Tibial nerve (tissue), 4 donors: ENCODE measurements at regions not wholly inside any gene's neighbourhood (a gene's known extent, or its start where the extent isn't known, plus 50 kb on each side); places are given as distances from the start of the nearest gene placed in this dataset.

ENCODE experiments used
- DNase-seq, 2 donors: peaks; one replicate each; pipeline ENCODE4 v3.0.0-alpha.2; 2019; ENCODE audit warnings: low spot score in 2 of 2
- H3K27ac ChIP-seq, 4 donors: fragments of 200-600 bp; sonication (generic) in 3 of 4; one replicate each; pipeline ENCODE4 v1.5.1; 2017 to 2019; ENCODE audit warnings: mild to moderate bottlenecking in 1 of 4
- H3K27me3 ChIP-seq, 2 donors: fragments of 200-600 bp; sonication (generic) in 1 of 2; one replicate each; pipeline versions ENCODE4 v1.5.1 to v1.6.0; 2017 to 2019
- H3K36me3 ChIP-seq, 3 donors: fragments of 200-600 bp; sonication (generic); one replicate each; pipeline ENCODE4 v1.5.1; 2018 to 2019
- H3K4me1 ChIP-seq, 4 donors: fragments of 200-600 bp; sonication (generic) in 3 of 4; one replicate each; pipeline ENCODE4 v1.5.1; 2017 to 2019
- H3K4me3 ChIP-seq, 4 donors: fragments of 200-600 bp; sonication (generic) in 3 of 4; one replicate each; pipeline ENCODE4 v1.5.1; 2017 to 2019; ENCODE audit warnings: mild to moderate bottlenecking in 1 of 4, moderate library complexity in 1 of 4
- H3K9me3 ChIP-seq, 4 donors: fragments of 200-600 bp; sonication (generic) in 3 of 4; one replicate each; pipeline ENCODE4 v1.5.1; 2017 to 2019
- CTCF ChIP-seq, 5 experiments: fragments of 200-600 bp in 3 of 5; fragments of 450-650 bp in 2 of 5; sonication (generic) in 3 of 5; IDR thresholded peaks; one replicate each; pipeline ENCODE4 v1.5.1; 2016 to 2019; ENCODE audit warnings: antibody characterized with exemption in 5 of 5, mild to moderate bottlenecking in 3 of 5, moderate library complexity in 2 of 5
- EP300 ChIP-seq, 2 donors: sonication (generic); formaldehyde crosslinking; IDR thresholded peaks; one replicate each; pipeline ENCODE4 v1.6.1; 2017; ENCODE audit warnings: antibody characterized with exemption in 2 of 2, mild to moderate bottlenecking in 1 of 2
- POLR2A ChIP-seq, 2 donors: fragments of 450-650 bp; IDR thresholded peaks; one replicate each; pipeline ENCODE4 v1.6.1; 2017; ENCODE audit warnings: antibody characterized with exemption in 2 of 2, mild to moderate bottlenecking in 2 of 2, moderate library complexity in 2 of 2
- WGBS, 2 donors: methylation state at CpG; one replicate each; pipeline ENCODE4 v1.1.5; 2018; 5-methylcytosine and 5-hydroxymethylcytosine counted together

- no peak for DNase-seq
- no peak overlapping the region for H3K27ac ChIP-seq
- H3K4me3 ChIP-seq, result no peak overlapping the region
- 78 to 83% methylated on average over 3 of the region's 3 CpGs for WGBS, 2 donors
- no peaks in the 10 kb centered on the region for H3K4me1 ChIP-seq
- H3K36me3 ChIP-seq, result no peaks in the 10 kb centered on the region
- TF ChIP-seq EP300 (IDR thresholded peaks at IDR 0.05) (no peak), POLR2A (IDR thresholded peaks at IDR 0.05) (no peak), CTCF (IDR thresholded peaks at IDR 0.05) (no peak)
- peaks cover 0 to 13% (median 0%) of the 10 kb centered on the region in 4 donors for H3K9me3 ChIP-seq
- no peaks in the 10 kb centered on the region for H3K27me3 ChIP-seq
Measured at GRCh38 chr9:107198718-107199117, 84.4 kb upstream of the RAD23B start.

GRCh38 chr9:107208121-107208520, 75.0 kb upstream of the RAD23B start:
- DNase-seq, result no peak

GRCh38 chr9:107210775-107211174, 72.3 kb upstream of the RAD23B start:
- no peak for DNase-seq
- TF ChIP-seq POLR2A (IDR thresholded peaks at IDR 0.05) (no peak), EP300 (IDR thresholded peaks at IDR 0.05) (no peak), CTCF (IDR thresholded peaks at IDR 0.05) (no peak)
- peaks cover 0 to 3% (median 0%) of the 10 kb centered on the region in 4 donors for H3K4me1 ChIP-seq
- no peaks in the 10 kb centered on the region for H3K36me3 ChIP-seq
- 89 to 97% methylated on average over 6 of the region's 6 CpGs for WGBS, 2 donors
- no peak overlapping the region for H3K4me3 ChIP-seq
- no peak overlapping the region for H3K27ac ChIP-seq
- H3K9me3 ChIP-seq, result no peaks in the 10 kb centered on the region
- no peaks in the 10 kb centered on the region for H3K27me3 ChIP-seq

More at GRCh38 chr9:107208121-107208520, 75.0 kb upstream of the RAD23B start:
- no peak overlapping the region for H3K4me3 ChIP-seq
- WGBS, 2 donors, result 48 to 60% methylated on average over 3 of the region's 3 CpGs
- peaks cover 0 to under 1% (median 0%) of the 10 kb centered on the region in 4 donors for H3K4me1 ChIP-seq
- no peak overlapping the region for H3K27ac ChIP-seq
- peaks cover 0 to 5% (median 0%) of the 10 kb centered on the region in 4 donors for H3K9me3 ChIP-seq
- H3K27me3 ChIP-seq, result no peaks in the 10 kb centered on the region
- no peak for TF ChIP-seq CTCF (IDR thresholded peaks at IDR 0.05)
- no peak for TF ChIP-seq POLR2A (IDR thresholded peaks at IDR 0.05)
- TF ChIP-seq EP300 (IDR thresholded peaks at IDR 0.05), result no peak
- no peaks in the 10 kb centered on the region for H3K36me3 ChIP-seq

DNA sequence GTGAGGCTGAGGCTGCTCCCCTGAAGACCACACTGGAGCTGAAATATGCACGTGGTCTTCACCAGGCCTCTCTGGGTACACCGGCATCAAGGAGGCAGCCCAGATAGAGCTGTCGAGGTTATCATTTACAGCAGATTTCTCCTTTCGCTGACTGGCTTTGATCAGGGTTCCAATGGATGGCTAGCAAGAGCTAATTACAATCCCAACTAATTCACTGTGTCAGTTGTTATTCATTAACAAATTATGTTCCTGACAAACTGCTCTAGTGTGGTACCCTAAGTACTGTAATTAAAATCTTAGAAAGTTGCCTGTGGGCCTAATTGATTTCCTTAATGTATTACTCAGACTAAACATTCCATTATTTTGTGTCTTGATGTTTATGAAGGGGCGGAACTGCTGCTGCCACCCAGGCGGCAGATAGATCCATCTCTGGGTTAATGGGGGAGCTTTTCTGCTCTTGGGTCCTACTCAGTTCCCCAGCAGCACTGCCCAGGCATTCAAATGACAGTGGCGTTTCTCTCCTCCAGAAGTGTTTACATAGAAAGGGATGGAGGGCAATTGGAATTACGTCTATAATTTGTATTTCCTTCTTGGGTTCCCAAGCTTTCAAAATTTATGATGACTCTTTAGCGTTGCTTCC, 71.7 kb upstream of the RAD23B start:
- Histone ChIP-seq H3K27me3 (no peaks in the 10 kb centered on the region), H3K36me3 (no peaks in the 10 kb centered on the region), H3K27ac (no peak overlapping the region), H3K4me3 (no peak overlapping the region), H3K4me1 (peaks cover 0 to 3% (median 0%) of the 10 kb centered on the region in 4 donors), H3K9me3 (no peaks in the 10 kb centered on the region)
- DNase-seq, result no peak
- TF ChIP-seq CTCF (IDR thresholded peaks at IDR 0.05), result no peak
- TF ChIP-seq POLR2A (IDR thresholded peaks at IDR 0.05), result no peak
- 59 to 71% methylated on average over 9 of the region's 9 CpGs for WGBS, 2 donors

DNA sequence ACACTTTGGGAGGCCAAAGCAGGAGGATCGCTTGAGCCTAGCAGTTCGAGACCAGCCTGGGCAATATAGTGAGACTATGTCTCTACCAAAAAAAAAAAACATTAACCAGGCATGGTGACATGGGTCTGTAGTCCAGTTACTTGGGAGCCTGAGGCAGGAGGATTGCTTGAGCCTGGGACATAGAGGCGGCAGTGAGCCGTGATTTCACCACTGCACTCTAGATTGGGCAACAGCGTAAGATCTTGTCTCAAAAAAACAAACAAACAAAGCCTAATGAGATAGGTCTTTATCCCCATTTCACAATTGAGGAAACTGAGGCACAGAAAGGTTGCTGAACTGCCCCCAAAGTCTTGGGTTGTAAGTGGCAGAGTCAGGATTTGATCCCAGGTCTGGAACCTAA, 70.5 kb upstream of the RAD23B start:
- no peak for TF ChIP-seq CTCF (IDR thresholded peaks at IDR 0.05)
- no peak for TF ChIP-seq EP300 (IDR thresholded peaks at IDR 0.05)
- no peak for TF ChIP-seq POLR2A (IDR thresholded peaks at IDR 0.05)
- WGBS, 2 donors, result 96 to 97% methylated on average over 5 of the region's 5 CpGs

More for the DNA sequence above, 70.5 kb upstream of the RAD23B start:
- no peaks in the 10 kb centered on the region for H3K9me3 ChIP-seq
- no peak overlapping the region for H3K27ac ChIP-seq
- DNase-seq, result no peak
- no peaks in the 10 kb centered on the region for H3K36me3 ChIP-seq
- H3K4me1 ChIP-seq, result peaks cover 0 to 3% (median 0%) of the 10 kb centered on the region in 4 donors
- no peak overlapping the region for H3K4me3 ChIP-seq
- H3K27me3 ChIP-seq, result no peaks in the 10 kb centered on the region
